ENCODE measurements at regions not wholly inside any gene's neighbourhood (a gene's known extent, or its start where the extent isn't known, plus 50 kb on each side); places are given as distances from the start of the nearest gene placed in this dataset.

DNA sequence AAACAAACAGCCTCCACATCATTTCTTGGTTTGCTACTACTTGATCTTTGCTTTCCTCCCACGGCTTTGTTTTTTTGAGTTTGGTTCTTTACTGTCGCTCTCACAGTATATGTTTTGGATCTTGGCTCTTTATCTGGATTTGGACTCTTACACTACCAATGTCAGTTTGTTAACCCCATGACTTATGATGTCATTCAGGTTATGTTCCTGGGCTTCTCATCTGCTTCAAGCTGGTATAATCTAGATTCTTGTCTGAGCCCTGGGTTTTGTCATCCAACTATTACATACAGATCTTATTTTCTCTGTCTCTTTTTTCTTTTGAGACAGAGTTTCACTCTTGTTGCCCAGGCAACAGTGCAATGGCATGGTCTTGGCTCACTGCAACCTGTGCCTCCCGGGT lies 482.9 kb upstream of the TEX13C start:
- no TSS peak for BruUV-seq (replicated peaks)
- no peak overlapping the region for H3K27ac Mint-ChIP-seq (ENCODE audit: unreplicated experiment)

DNA sequence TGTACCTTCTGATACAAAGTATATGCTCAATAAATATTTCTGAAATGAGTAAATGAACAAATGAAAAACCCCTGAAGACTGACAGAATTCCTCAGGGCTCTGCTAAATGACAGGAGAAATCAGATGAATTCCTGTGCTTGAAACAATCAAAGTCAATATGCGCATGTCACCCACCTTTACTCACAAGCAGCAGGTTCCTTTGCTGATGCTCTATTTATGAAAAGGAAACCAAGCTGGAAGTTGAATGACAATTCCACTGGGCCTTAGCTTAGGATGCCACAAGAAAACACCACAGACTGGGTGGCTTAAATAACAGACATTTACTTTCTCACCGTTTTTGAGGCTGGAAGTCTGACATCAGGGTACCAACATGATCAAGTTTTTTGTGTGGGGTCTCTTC lies 477.5 kb upstream of the TEX13C start:
- H3K9me3 Mint-ChIP-seq (ENCODE audit: low read depth, unreplicated experiment), result no peaks in the 10 kb centered on the region
- intact Hi-C loops (cut with micrococcal nuclease; ENCODE audit: unreplicated experiment), result no loop called here
- no peak overlapping the region for H3K27ac Mint-ChIP-seq (ENCODE audit: unreplicated experiment)
- no peak overlapping the region for H3K4me3 Mint-ChIP-seq (ENCODE audit: low read depth, unreplicated experiment)
- no peak for DNase-seq
- H3K36me3 Mint-ChIP-seq (ENCODE audit: insufficient read depth, unreplicated experiment), result no peaks in the 10 kb centered on the region
- no peaks in the 10 kb centered on the region for H3K4me1 Mint-ChIP-seq (ENCODE audit: low read depth, unreplicated experiment)
- no TSS peak for BruUV-seq (replicated peaks)
- TF ChIP-seq, protein P1, sequence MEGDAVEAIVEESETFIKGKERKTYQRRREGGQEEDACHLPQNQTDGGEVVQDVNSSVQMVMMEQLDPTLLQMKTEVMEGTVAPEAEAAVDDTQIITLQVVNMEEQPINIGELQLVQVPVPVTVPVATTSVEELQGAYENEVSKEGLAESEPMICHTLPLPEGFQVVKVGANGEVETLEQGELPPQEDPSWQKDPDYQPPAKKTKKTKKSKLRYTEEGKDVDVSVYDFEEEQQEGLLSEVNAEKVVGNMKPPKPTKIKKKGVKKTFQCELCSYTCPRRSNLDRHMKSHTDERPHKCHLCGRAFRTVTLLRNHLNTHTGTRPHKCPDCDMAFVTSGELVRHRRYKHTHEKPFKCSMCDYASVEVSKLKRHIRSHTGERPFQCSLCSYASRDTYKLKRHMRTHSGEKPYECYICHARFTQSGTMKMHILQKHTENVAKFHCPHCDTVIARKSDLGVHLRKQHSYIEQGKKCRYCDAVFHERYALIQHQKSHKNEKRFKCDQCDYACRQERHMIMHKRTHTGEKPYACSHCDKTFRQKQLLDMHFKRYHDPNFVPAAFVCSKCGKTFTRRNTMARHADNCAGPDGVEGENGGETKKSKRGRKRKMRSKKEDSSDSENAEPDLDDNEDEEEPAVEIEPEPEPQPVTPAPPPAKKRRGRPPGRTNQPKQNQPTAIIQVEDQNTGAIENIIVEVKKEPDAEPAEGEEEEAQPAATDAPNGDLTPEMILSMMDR (IDR thresholded peaks at IDR 0.05; ENCODE audit: unreplicated experiment), result no peak
- H3K27me3 Mint-ChIP-seq (ENCODE audit: unreplicated experiment), result peaks cover 10% of the 10 kb centered on the region
- CTCF ChIA-PET, result no interaction called here

More for the DNA sequence above, 482.9 kb upstream of the TEX13C start:
- CTCF ChIA-PET, result no interaction called here
- H3K4me3 Mint-ChIP-seq (ENCODE audit: low read depth, unreplicated experiment), result no peak overlapping the region
- no peaks in the 10 kb centered on the region for H3K36me3 Mint-ChIP-seq (ENCODE audit: insufficient read depth, unreplicated experiment)
- no peaks in the 10 kb centered on the region for H3K9me3 Mint-ChIP-seq (ENCODE audit: low read depth, unreplicated experiment)
- TF ChIP-seq, protein P1 (IDR thresholded peaks at IDR 0.05; ENCODE audit: unreplicated experiment), result no peak
- DNase-seq, result no peak
- intact Hi-C loops (cut with micrococcal nuclease; ENCODE audit: unreplicated experiment), result no loop called here
- no peaks in the 10 kb centered on the region for H3K27me3 Mint-ChIP-seq (ENCODE audit: unreplicated experiment)
- H3K4me1 Mint-ChIP-seq (ENCODE audit: low read depth, unreplicated experiment), result no peaks in the 10 kb centered on the region

DNA sequence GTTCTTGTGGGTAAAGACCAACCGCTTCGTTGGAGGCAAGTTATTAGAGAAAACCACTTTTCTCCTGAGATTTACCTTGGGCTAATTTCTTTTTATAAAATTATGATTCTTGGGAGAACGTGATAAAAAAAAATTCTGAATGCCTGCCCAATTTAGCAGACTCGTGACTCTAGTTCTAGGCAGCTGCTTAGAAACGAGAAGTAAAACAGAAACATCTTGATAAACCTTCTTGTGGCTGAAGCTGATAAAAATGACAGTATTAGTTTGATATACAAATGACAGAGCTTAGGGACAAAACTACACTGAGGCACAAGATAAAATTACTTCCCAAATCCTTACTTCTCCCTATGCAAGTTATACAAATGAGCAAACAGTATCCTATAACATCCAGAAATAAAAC lies 458.9 kb upstream of the TEX13C start:
- no TSS peak for BruUV-seq (replicated peaks)
- H3K4me3 Mint-ChIP-seq (ENCODE audit: low read depth, unreplicated experiment), result no peak overlapping the region

DNA sequence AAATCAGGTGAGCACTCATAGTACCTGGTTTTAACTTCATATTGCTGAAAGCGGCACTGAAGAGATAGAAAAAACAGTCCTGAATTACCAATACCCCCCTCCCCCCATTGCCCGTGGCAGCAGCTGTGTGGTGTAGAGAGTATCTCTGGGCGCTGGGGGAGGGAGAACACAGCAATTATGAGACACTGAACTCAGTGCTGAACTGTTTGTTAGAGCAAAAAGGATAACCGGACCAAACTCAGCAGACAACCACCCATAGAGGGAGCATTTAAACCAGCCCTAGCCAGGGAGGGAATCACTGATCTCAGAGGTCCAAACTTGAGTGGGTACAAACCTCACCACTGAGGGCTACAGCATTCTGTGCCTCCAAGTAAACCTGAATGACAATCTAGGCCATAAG lies 457.4 kb upstream of the TEX13C start:
- DNase-seq, result no peak
- no TSS peak for BruUV-seq (replicated peaks)
- H3K36me3 Mint-ChIP-seq (ENCODE audit: insufficient read depth, unreplicated experiment), result no peaks in the 10 kb centered on the region
- intact Hi-C loops (cut with micrococcal nuclease; ENCODE audit: unreplicated experiment), result no loop called here
- H3K4me3 Mint-ChIP-seq (ENCODE audit: low read depth, unreplicated experiment), result no peak overlapping the region
- H3K27ac Mint-ChIP-seq (ENCODE audit: unreplicated experiment), result no peak overlapping the region
- no peaks in the 10 kb centered on the region for H3K4me1 Mint-ChIP-seq (ENCODE audit: low read depth, unreplicated experiment)
- TF ChIP-seq, protein P1 (IDR thresholded peaks at IDR 0.05; ENCODE audit: unreplicated experiment), result no peak
- CTCF ChIA-PET, result no interaction called here
- H3K9me3 Mint-ChIP-seq (ENCODE audit: low read depth, unreplicated experiment), result peaks cover 9% of the 10 kb centered on the region
- no peaks in the 10 kb centered on the region for H3K27me3 Mint-ChIP-seq (ENCODE audit: unreplicated experiment)

More for the DNA sequence above, 458.9 kb upstream of the TEX13C start:
- intact Hi-C loops (cut with micrococcal nuclease; ENCODE audit: unreplicated experiment), result no loop called here
- H3K36me3 Mint-ChIP-seq (ENCODE audit: insufficient read depth, unreplicated experiment), result no peaks in the 10 kb centered on the region
- no peaks in the 10 kb centered on the region for H3K27me3 Mint-ChIP-seq (ENCODE audit: unreplicated experiment)
- DNase-seq, result no peak
- H3K4me1 Mint-ChIP-seq (ENCODE audit: low read depth, unreplicated experiment), result no peaks in the 10 kb centered on the region
- H3K9me3 Mint-ChIP-seq (ENCODE audit: low read depth, unreplicated experiment), result peaks cover 7% of the 10 kb centered on the region
- CTCF ChIA-PET, result no interaction called here
- TF ChIP-seq, protein P1 (IDR thresholded peaks at IDR 0.05; ENCODE audit: unreplicated experiment), result no peak
- no peak overlapping the region for H3K27ac Mint-ChIP-seq (ENCODE audit: unreplicated experiment)

DNA sequence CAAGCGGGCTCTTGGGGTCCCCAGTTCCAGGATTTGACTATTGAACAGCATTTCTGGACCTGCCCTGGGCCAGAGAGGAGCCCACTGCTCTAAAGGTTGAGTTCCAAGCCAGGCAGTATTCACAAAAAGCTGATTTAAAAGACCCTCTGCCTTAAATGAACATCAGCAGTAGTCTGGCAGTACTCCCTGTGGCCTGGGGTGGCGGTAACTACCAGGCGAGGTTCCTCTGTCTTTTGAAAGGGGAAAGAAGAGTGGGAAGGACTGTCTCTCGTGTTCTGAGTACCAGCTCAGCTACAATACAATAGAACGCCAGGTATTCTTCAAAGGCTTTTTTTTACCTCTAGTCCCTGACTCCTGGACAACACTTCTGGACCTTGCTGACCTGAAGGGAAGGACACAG lies 456.4 kb upstream of the TEX13C start:
- TF ChIP-seq, protein P1 (IDR thresholded peaks at IDR 0.05; ENCODE audit: unreplicated experiment), result no peak
- DNase-seq, result no peak
- no peaks in the 10 kb centered on the region for H3K36me3 Mint-ChIP-seq (ENCODE audit: insufficient read depth, unreplicated experiment)
- H3K9me3 Mint-ChIP-seq (ENCODE audit: low read depth, unreplicated experiment), result peaks cover 9% of the 10 kb centered on the region
- intact Hi-C loops (cut with micrococcal nuclease; ENCODE audit: unreplicated experiment), result no loop called here
- no TSS peak for BruUV-seq (replicated peaks)
- no peak overlapping the region for H3K4me3 Mint-ChIP-seq (ENCODE audit: low read depth, unreplicated experiment)
- no peak overlapping the region for H3K27ac Mint-ChIP-seq (ENCODE audit: unreplicated experiment)
- H3K27me3 Mint-ChIP-seq (ENCODE audit: unreplicated experiment), result no peaks in the 10 kb centered on the region
- CTCF ChIA-PET, result no interaction called here
- no peaks in the 10 kb centered on the region for H3K4me1 Mint-ChIP-seq (ENCODE audit: low read depth, unreplicated experiment)
